ENCODE measurements at regions not wholly inside any gene's neighbourhood (a gene's known extent, or its start where the extent isn't known, plus 50 kb on each side); places are given as distances from the start of the nearest gene placed in this dataset.
"Not testable (repeated sequence)": the region's sequence is repeated elsewhere in the genome, so short reads cannot be mapped to it uniquely, and the experiment has no call there.

DNA sequence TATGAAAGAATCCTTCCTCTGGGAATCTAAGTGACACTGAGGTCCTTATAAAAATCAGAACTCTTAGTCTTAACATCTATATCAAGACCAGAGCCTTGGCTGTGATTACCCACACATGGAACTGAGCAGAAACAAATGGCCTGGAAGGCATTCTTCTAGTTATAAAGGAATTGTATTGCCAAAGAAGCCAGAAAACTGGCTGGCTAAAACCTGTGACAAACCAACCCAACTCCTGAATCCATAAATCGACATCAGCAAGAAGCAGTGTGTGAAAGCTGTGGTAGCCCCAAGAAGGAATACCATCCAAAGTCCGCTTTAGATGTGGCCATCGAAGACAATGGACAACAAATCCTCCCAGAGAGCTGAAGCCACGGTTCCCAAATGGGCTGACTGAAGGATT lies 97.9 kb upstream of the CCDC91 start:
- in situ Hi-C loops (cut with HindIII; ENCODE audit: low pct_unique_long_range_greater_than_20kb, low sequenced_read_pairs): no loop called here
- no peak for DNase-seq (ENCODE audit: low read depth, low spot score)

GRCh38 chr12:28096649-28097048 lies 93.6 kb upstream of the CCDC91 start:
- no peak for DNase-seq (ENCODE audit: low read depth, low spot score)
- in situ Hi-C loops (cut with HindIII; ENCODE audit: low pct_unique_long_range_greater_than_20kb, low sequenced_read_pairs): no loop called here

GRCh38 chr12:28097221-28097620 lies 93.0 kb upstream of the CCDC91 start:
- in situ Hi-C loops (cut with HindIII; ENCODE audit: low pct_unique_long_range_greater_than_20kb, low sequenced_read_pairs): no loop called here
- DNase-seq (ENCODE audit: low read depth, low spot score): no peak

DNA sequence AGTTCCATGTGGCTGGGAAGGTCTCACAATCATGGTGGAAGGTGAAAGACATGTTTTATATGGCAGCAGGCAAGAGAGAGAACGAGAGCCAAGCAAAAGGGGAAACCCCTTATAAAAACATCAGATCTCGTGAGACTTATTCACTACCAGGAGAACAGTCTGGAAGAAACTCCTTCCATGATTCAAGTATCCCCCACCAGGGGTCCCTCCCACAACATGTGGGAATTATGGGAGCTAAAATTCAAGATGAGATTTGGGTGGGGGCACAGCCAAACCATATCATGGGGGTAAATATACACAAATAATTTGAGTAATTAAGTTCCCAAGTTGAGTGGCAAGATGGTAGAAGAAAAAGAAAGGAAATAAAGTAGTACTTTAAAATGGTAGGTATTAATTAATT lies 91.0 kb upstream of the CCDC91 start:
- in situ Hi-C loops (cut with HindIII; ENCODE audit: low pct_unique_long_range_greater_than_20kb, low sequenced_read_pairs): not testable (repeated sequence)

GRCh38 chr12:28099871-28100270 lies 90.4 kb upstream of the CCDC91 start:
- no peak for DNase-seq (ENCODE audit: low read depth, low spot score)

More for the DNA sequence above, 91.0 kb upstream of the CCDC91 start:
- DNase-seq (ENCODE audit: low read depth, low spot score): peak; percentile 8

DNA sequence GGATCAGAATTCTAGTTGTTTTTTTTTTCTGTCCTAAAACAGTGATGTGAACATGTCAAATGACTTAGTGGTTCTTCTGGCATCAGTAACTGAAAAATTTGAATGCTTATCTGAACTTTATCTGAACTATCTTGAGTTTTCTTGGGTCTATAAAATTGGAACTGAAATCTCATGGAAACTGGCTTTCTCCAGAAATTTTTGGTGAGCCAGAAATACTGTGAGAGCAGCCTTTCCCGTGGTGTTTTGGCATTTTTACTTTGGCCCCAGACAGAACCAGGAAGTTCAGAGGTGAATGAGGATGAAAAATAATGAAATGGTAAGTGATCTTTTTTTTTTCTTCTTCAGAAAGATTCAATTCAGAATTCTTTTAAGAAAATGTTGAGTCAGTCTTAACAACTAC lies 89.5 kb upstream of the CCDC91 start:
- in situ Hi-C loops (cut with HindIII; ENCODE audit: low pct_unique_long_range_greater_than_20kb, low sequenced_read_pairs): no loop called here

More at GRCh38 chr12:28099871-28100270, 90.4 kb upstream of the CCDC91 start:
- in situ Hi-C loops (cut with HindIII; ENCODE audit: low pct_unique_long_range_greater_than_20kb, low sequenced_read_pairs): no loop called here

GRCh38 chr12:28104316-28104715 lies 85.9 kb upstream of the CCDC91 start:
- no peak for DNase-seq (ENCODE audit: low read depth, low spot score)
- in situ Hi-C loops (cut with HindIII; ENCODE audit: low pct_unique_long_range_greater_than_20kb, low sequenced_read_pairs): no loop called here

More for the DNA sequence above, 89.5 kb upstream of the CCDC91 start:
- DNase-seq (ENCODE audit: low read depth, low spot score): no peak

DNA sequence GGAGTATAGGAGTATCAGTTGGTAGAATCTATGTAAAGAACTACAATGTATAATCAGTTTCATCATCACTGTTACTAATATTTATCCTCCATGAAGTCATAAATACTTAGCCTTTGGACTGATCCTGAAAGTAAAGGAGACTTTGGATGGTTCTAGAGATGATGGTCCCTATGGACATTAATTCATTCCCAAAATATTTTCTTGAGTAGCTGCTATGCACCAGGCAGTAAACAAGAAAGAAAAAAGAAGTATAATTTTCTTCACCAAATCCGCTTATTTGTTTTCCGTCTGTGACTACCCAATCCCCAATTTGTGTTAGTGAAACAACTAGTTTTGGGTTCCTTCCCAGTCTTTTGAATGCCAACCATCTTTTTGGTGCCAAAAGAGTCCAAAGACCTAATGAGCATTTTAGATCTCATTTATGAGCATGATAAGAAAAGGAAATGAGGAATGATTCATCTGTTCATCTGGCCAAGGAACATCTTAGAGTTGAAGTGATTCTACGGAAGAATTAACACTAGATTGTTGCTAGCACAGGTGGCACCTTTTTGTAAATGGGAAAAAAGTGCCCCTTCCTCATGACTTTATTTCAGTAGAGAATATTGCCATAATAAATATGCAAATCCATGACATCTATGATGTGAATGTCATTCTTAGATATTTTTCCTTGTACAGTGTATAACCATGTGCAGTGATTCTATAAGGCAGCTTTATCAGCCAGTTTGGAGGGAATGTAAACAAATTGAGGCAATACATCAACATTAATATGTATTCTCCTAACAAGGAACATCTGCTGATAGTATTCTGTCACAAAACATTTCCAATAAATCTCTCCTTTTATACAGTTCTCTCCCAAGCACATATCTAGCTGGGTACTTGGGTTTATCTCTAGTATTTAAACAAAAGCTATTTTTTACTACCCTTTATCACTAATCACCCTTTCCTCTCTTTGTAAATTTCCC lies 85.1 kb upstream of the CCDC91 start:
- no peak for DNase-seq (ENCODE audit: low read depth, low spot score)
- in situ Hi-C loops (cut with HindIII; ENCODE audit: low pct_unique_long_range_greater_than_20kb, low sequenced_read_pairs): no loop called here

GRCh38 chr12:28107679-28108078 lies 82.6 kb upstream of the CCDC91 start:
- no peak for DNase-seq (ENCODE audit: low read depth, low spot score)
- in situ Hi-C loops (cut with HindIII; ENCODE audit: low pct_unique_long_range_greater_than_20kb, low sequenced_read_pairs): no loop called here

DNA sequence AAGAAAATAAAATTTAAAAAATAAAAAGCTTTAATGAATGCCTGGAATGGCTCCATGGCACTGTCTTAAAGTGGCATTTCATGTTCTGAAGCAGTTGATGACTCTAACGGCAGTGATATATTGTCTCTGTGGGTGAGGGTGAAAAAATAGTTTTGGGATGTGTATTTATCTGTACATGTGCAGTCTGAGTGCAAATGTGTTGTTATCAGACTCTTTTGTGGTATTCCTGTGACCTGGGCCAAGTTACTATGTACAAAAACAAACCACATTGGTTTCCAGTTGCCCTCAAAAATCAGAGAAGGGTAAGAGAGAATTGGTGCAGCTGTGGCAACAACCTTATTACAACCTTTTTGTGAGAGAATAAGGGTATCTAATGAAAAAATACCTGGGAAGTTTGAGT lies 81.7 kb upstream of the CCDC91 start:
- in situ Hi-C loops (cut with HindIII; ENCODE audit: low pct_unique_long_range_greater_than_20kb, low sequenced_read_pairs): no loop called here
- no peak for DNase-seq (ENCODE audit: low read depth, low spot score)

DNA sequence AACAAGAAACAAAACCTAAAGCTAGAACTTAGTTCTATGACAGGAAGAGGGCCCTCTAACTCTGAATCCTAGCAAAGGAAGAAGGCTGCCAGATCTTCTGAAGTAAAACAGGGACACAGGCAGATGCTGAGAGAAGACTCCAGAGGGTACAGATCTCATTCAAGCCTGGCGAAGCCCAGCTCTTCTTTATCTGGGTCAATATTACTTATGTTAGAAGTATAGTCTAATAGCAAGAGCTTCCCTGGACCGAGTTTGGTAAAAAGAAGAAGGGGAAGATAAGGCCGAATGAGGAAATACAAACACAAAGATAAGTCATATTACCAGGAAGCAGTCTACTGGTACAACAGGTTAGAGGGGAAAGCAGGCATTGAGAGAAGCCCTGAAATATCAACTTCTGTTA lies 79.9 kb upstream of the CCDC91 start:
- peak; percentile 28 for DNase-seq (ENCODE audit: low read depth, low spot score)
- in situ Hi-C loops (cut with HindIII; ENCODE audit: low pct_unique_long_range_greater_than_20kb, low sequenced_read_pairs): no loop called here

- DNase-seq (ENCODE audit: low read depth, low spot score): no peak
- in situ Hi-C loops (cut with HindIII; ENCODE audit: low pct_unique_long_range_greater_than_20kb, low sequenced_read_pairs): no loop called here
Measured at GRCh38 chr12:28114488-28114887, 75.8 kb upstream of the CCDC91 start.

DNA sequence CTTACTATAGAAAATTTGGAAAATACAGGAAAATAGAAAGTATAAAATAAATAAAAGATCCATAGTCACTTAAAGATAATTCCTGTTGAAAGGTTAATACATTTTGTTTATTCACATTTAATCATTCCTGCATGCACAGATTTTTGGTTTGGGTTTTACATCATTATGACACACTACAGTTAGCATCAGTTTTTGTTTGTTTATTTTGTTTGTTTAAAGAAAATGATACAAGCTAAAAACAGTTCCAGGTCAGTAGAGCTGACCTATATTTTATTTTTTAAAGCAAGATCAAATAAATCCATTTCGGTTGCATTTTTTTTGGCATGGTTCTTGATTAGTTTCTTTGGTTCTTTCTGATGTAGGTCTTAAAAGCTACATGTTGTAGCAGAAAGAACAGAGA lies 68.8 kb upstream of the CCDC91 start:
- in situ Hi-C loops (cut with HindIII; ENCODE audit: low pct_unique_long_range_greater_than_20kb, low sequenced_read_pairs): no loop called here
- DNase-seq (ENCODE audit: low read depth, low spot score): no peak

DNA sequence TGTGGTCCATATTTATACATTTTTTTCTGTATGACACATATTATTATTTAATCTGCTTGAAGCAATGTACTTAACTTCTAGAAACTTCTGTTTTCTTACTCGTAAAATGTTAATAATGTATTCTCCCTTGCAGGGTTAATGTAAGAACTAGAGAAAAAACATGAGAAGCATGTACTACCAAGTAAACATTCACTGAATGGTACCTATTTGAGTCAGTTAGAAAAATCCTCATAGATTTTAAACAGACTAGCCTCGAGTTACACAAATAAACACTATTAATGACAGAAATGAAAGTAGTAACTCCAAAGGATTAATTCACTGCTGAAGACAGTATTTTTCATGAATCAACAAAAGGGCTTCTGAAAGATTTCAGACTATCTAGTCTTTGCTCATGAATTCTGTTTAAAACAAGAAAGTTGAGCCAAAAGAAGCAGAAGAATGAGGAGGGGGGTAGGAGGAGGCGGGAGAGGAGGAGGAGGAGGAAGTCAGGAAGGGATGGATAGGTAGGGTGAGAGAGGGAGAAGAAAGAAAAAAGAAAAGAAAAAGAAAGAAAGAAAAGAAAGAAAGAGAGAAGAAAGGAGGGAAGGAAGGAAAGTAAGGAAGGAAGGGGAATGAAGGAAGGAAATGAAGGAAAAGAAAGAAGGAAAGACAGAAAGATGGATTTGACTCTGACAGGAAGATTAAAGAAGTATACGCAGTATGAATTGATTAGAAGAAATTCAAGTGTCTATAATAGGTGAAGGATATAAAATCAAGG lies 68.2 kb upstream of the CCDC91 start:
- DNase-seq (ENCODE audit: low read depth, low spot score): no peak
- in situ Hi-C loops (cut with HindIII; ENCODE audit: low pct_unique_long_range_greater_than_20kb, low sequenced_read_pairs): no loop called here

- no peak for DNase-seq (ENCODE audit: low read depth, low spot score)
- in situ Hi-C loops (cut with HindIII; ENCODE audit: low pct_unique_long_range_greater_than_20kb, low sequenced_read_pairs): no loop called here
Measured at GRCh38 chr12:28122756-28123155, 67.5 kb upstream of the CCDC91 start.

GRCh38 chr12:28127455-28127854 lies 62.8 kb upstream of the CCDC91 start:
- DNase-seq (ENCODE audit: low read depth, low spot score): no peak
- in situ Hi-C loops (cut with HindIII; ENCODE audit: low pct_unique_long_range_greater_than_20kb, low sequenced_read_pairs): no loop called here

GRCh38 chr12:28129031-28129430 lies 61.2 kb upstream of the CCDC91 start:
- in situ Hi-C loops (cut with HindIII; ENCODE audit: low pct_unique_long_range_greater_than_20kb, low sequenced_read_pairs): no loop called here
- no peak for DNase-seq (ENCODE audit: low read depth, low spot score)

DNA sequence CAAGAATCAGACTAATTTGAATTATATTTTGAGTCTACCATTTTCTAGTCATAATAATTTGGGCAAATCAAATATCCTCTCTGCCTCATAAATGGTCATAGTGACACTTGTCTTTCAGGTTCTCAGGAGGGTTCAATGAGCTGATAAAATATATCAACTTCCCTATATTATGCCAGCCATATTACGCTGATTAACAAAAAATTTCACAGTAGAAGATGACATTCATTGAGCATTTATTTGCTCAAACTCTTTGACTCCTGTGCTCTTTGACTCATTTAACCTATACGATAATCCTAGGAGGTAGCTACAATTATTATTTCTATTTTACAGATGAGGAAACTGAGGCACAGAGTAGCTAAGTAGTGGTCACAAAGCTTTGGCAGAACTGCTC lies 60.0 kb upstream of the CCDC91 start:
- in situ Hi-C loops (cut with HindIII; ENCODE audit: low pct_unique_long_range_greater_than_20kb, low sequenced_read_pairs): no loop called here
- DNase-seq (ENCODE audit: low read depth, low spot score): no peak

Data from SK-MEL-5 (cell line).